DOHH2 (cell line): ENCODE measurements at regions not wholly inside any gene's neighbourhood (a gene's known extent, or its start where the extent isn't known, plus 50 kb on each side); places are given as distances from the start of the nearest gene placed in this dataset.
"Not testable (repeated sequence)": the region's sequence is repeated elsewhere in the genome, so short reads cannot be mapped to it uniquely, and the experiment has no call there.

Source experiments
- H3F3A ChIP-seq: fragments of 200-600 bp; sonication (generic), shearing (Covaris generic); 2 replicates; pipeline ENCODE4 v1.6.0; 2016; ENCODE audit warnings: antibody characterized with exemption, mild to moderate bottlenecking; ENCODE audit not compliant: control insufficient read depth, insufficient read depth
- H3K27ac ChIP-seq: fragments of 200-600 bp; sonication (generic); 2 replicates; pipeline ENCODE4 v1.5.1; 2014; ENCODE audit warnings: low read depth, mild to moderate bottlenecking, low read length, moderate library complexity
- H3K27me3 ChIP-seq: fragments of 200-600 bp; sonication (generic); 2 replicates; pipeline ENCODE4 v1.6.1; 2014; ENCODE audit warnings: mild to moderate bottlenecking, low read length, mixed read lengths; ENCODE audit not compliant: control insufficient read depth
- H3K36me3 ChIP-seq: fragments of 200-600 bp; sonication (generic); 2 replicates; pipeline ENCODE4 v1.6.1; 2014; ENCODE audit warnings: mild to moderate bottlenecking, low read length, moderate library complexity, mixed read lengths; ENCODE audit not compliant: control insufficient read depth
- H3K4me1 ChIP-seq: fragments of 200-600 bp; sonication (generic); 2 replicates; pipeline ENCODE4 v1.6.1; 2014; ENCODE audit warnings: mild to moderate bottlenecking, low read length, mixed read lengths; ENCODE audit not compliant: control insufficient read depth
- H3K4me2 ChIP-seq: fragments of 200-600 bp; sonication (generic); 2 replicates; pipeline ENCODE4 v1.6.0; 2014; ENCODE audit warnings: mild to moderate bottlenecking, low read length, moderate library complexity
- H3K4me3 ChIP-seq: fragments of 200-600 bp; sonication (generic); 2 replicates; pipeline ENCODE4 v1.5.1; 2014; ENCODE audit warnings: mild to moderate bottlenecking, low read length, mixed read lengths
- H3K79me2 ChIP-seq: fragments of 200-600 bp; sonication (generic); 2 replicates; pipeline ENCODE4 v1.6.1; 2014; ENCODE audit warnings: mild to moderate bottlenecking, low read length, mixed read lengths; ENCODE audit not compliant: control insufficient read depth
- H3K9me2 ChIP-seq: fragments of 200-600 bp; sonication (generic); replicated peaks from 2 replicates; pipeline ENCODE4 v1.6.1; 2014; ENCODE audit warnings: mild to moderate bottlenecking, low read length, mixed read lengths; ENCODE audit not compliant: control insufficient read depth
- H3K9me3 ChIP-seq: fragments of 200-600 bp; sonication (generic); 2 replicates; pipeline ENCODE4 v1.6.1; 2014; ENCODE audit warnings: antibody characterized with exemption, low read length, mixed read lengths; ENCODE audit not compliant: control insufficient read depth, insufficient read depth
- H4K20me1 ChIP-seq: fragments of 200-600 bp; sonication (generic); 2 replicates; pipeline ENCODE4 v1.6.0; 2014; ENCODE audit warnings: low read depth, mild to moderate bottlenecking, antibody characterized with exemption, low read length, moderate library complexity; ENCODE audit not compliant: control insufficient read depth, insufficient read depth
- EZH2phosphoT487 ChIP-seq: fragments of 200-600 bp; sonication (generic); IDR thresholded peaks from 2 replicates; pipeline ENCODE4 v1.6.1; 2017; ENCODE audit warnings: borderline replicate concordance, mild to moderate bottlenecking, antibody characterized with exemption, low read length, moderate library complexity, mixed read lengths
- TF ChIP-seq, protein P1 (sequence below): fragments of 200-600 bp; sonication (generic); IDR thresholded peaks from one replicate; pipeline ENCODE4 v1.5.1; 2014; ENCODE audit warnings: antibody characterized with exemption, mild to moderate bottlenecking, low read depth, low read length; ENCODE audit not compliant: poor library complexity, severe bottlenecking

- peaks cover 5% of the 10 kb centered on the region; the same call in 1 of the 2 replicates for H3K27me3 ChIP-seq
- H3F3A ChIP-seq = no peaks in the 10 kb centered on the region
- H3K36me3 ChIP-seq = no peaks in the 10 kb centered on the region
- no peak overlapping the region for H3K4me2 ChIP-seq
- peaks cover 2% of the 10 kb centered on the region for H3K9me2 ChIP-seq
- H3K79me2 ChIP-seq = no peaks in the 10 kb centered on the region
- H3K27ac ChIP-seq = no peak overlapping the region
- H3K4me3 ChIP-seq = no peak overlapping the region
- TF ChIP-seq, protein P1, sequence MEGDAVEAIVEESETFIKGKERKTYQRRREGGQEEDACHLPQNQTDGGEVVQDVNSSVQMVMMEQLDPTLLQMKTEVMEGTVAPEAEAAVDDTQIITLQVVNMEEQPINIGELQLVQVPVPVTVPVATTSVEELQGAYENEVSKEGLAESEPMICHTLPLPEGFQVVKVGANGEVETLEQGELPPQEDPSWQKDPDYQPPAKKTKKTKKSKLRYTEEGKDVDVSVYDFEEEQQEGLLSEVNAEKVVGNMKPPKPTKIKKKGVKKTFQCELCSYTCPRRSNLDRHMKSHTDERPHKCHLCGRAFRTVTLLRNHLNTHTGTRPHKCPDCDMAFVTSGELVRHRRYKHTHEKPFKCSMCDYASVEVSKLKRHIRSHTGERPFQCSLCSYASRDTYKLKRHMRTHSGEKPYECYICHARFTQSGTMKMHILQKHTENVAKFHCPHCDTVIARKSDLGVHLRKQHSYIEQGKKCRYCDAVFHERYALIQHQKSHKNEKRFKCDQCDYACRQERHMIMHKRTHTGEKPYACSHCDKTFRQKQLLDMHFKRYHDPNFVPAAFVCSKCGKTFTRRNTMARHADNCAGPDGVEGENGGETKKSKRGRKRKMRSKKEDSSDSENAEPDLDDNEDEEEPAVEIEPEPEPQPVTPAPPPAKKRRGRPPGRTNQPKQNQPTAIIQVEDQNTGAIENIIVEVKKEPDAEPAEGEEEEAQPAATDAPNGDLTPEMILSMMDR = no peak
- no peak for TF ChIP-seq EZH2phosphoT487
- H3K9me3 ChIP-seq = no peaks in the 10 kb centered on the region
- no peaks in the 10 kb centered on the region for H4K20me1 ChIP-seq
- H3K4me1 ChIP-seq = no peaks in the 10 kb centered on the region
Observed at GRCh38 chr2:40666398-40666797, 214.5 kb upstream of the SLC8A1 start.

- no peak for TF ChIP-seq EZH2phosphoT487
- TF ChIP-seq, protein P1 = no peak
- H3K27ac ChIP-seq = no peak overlapping the region
- peaks cover 2% of the 10 kb centered on the region; the same call in 1 of the 2 replicates for H3K27me3 ChIP-seq
- H3K4me2 ChIP-seq = no peak overlapping the region
- H3K36me3 ChIP-seq = no peaks in the 10 kb centered on the region
- no peaks in the 10 kb centered on the region for H4K20me1 ChIP-seq
- no peaks in the 10 kb centered on the region for H3K4me1 ChIP-seq
- peaks cover 2% of the 10 kb centered on the region for H3K9me2 ChIP-seq
- no peaks in the 10 kb centered on the region for H3K9me3 ChIP-seq
- no peaks in the 10 kb centered on the region for H3F3A ChIP-seq
- no peaks in the 10 kb centered on the region for H3K79me2 ChIP-seq
- no peak overlapping the region for H3K4me3 ChIP-seq
Observed at GRCh38 chr2:40668425-40668824, 216.5 kb upstream of the SLC8A1 start.

- H3F3A ChIP-seq = not testable (repeated sequence)
Observed at GRCh38 chr2:40676134-40676790, 224.4 kb upstream of the SLC8A1 start.

GRCh38 chr2:40680547-40680946 lies 228.7 kb upstream of the SLC8A1 start:
- H3K9me2 ChIP-seq = no peaks in the 10 kb centered on the region
- H3K9me3 ChIP-seq = no peaks in the 10 kb centered on the region
- no peak overlapping the region for H3K4me3 ChIP-seq
- H3K36me3 ChIP-seq = no peaks in the 10 kb centered on the region
- no peak overlapping the region for H3K27ac ChIP-seq
- no peaks in the 10 kb centered on the region for H3F3A ChIP-seq
- no peaks in the 10 kb centered on the region for H4K20me1 ChIP-seq
- H3K79me2 ChIP-seq = no peaks in the 10 kb centered on the region
- H3K4me1 ChIP-seq = no peaks in the 10 kb centered on the region
- no peak for TF ChIP-seq EZH2phosphoT487
- TF ChIP-seq, protein P1 = no peak
- H3K4me2 ChIP-seq = no peak overlapping the region
- H3K27me3 ChIP-seq = no peaks in the 10 kb centered on the region

More at GRCh38 chr2:40676134-40676790, 224.4 kb upstream of the SLC8A1 start:
- not testable (repeated sequence) for H4K20me1 ChIP-seq, H3K9me3 ChIP-seq, H3K79me2 ChIP-seq, H3K4me2 ChIP-seq, H3K27ac ChIP-seq, H3K9me2 ChIP-seq, H3K4me3 ChIP-seq, H3K27me3 ChIP-seq, H3K4me1 ChIP-seq, H3K36me3 ChIP-seq
